ENCODE measurements at regions not wholly inside any gene's neighbourhood (a gene's known extent, or its start where the extent isn't known, plus 50 kb on each side); places are given as distances from the start of the nearest gene placed in this dataset.
"Not testable (repeated sequence)": the region's sequence is repeated elsewhere in the genome, so short reads cannot be mapped to it uniquely, and the experiment has no call there.

- peak; percentile 10 for DNase-seq
Measured at GRCh38 chr14:105581551-105582341, 55.4 kb downstream of the TMEM121 start.

GRCh38 chr14:105582639-105583038 lies 56.3 kb downstream of the TMEM121 start:
- peak; percentile 5 for DNase-seq

- DNase-seq = not testable (repeated sequence)
Measured at GRCh38 chr14:105583914-105584313, 57.5 kb downstream of the TMEM121 start.

- not testable (repeated sequence) for DNase-seq
Measured at GRCh38 chr14:105585290-105585689, 58.9 kb downstream of the TMEM121 start.

GRCh38 chr14:105585722-105586121 lies 59.3 kb downstream of the TMEM121 start:
- not testable (repeated sequence) for DNase-seq

- DNase-seq = not testable (repeated sequence)
Measured at GRCh38 chr14:105586144-105586872, 59.9 kb downstream of the TMEM121 start.

GRCh38 chr14:105587034-105587433 lies 60.7 kb downstream of the TMEM121 start:
- DNase-seq = not testable (repeated sequence)

- peak; percentile 2 for DNase-seq
Measured at GRCh38 chr14:105587482-105588235, 61.3 kb downstream of the TMEM121 start.

GRCh38 chr14:105588236-105588860 lies 62.0 kb downstream of the TMEM121 start:
- peak; percentile 7 for DNase-seq

- peak; percentile 4 for DNase-seq
Measured at GRCh38 chr14:105589161-105589925, 63.0 kb downstream of the TMEM121 start.

GRCh38 chr14:105589926-105590185 lies 63.5 kb downstream of the TMEM121 start:
- not testable (repeated sequence) for DNase-seq

GRCh38 chr14:105591052-105591451 lies 64.7 kb downstream of the TMEM121 start:
- DNase-seq = peak; percentile 12

GRCh38 chr14:105591792-105592341 lies 65.5 kb downstream of the TMEM121 start:
- peak; percentile 3 for DNase-seq

GRCh38 chr14:105592646-105593045 lies 66.3 kb downstream of the TMEM121 start:
- DNase-seq = peak; percentile 5

GRCh38 chr14:105595346-105595745 lies 69.0 kb downstream of the TMEM121 start:
- not testable (repeated sequence) for DNase-seq

GRCh38 chr14:105596374-105596773 lies 70.0 kb downstream of the TMEM121 start:
- DNase-seq = peak; percentile 4

GRCh38 chr14:105598040-105598763 lies 71.8 kb downstream of the TMEM121 start:
- not testable (repeated sequence) for DNase-seq

GRCh38 chr14:105598925-105599586 lies 72.7 kb downstream of the TMEM121 start:
- not testable (repeated sequence) for DNase-seq

- DNase-seq = not testable (repeated sequence)
Measured at GRCh38 chr14:105600195-105600938, 74.0 kb downstream of the TMEM121 start.

- DNase-seq = no peak
Measured at GRCh38 chr14:105600939-105601359, 74.6 kb downstream of the TMEM121 start.
